ENCODE measurements at regions not wholly inside any gene's neighbourhood (a gene's known extent, or its start where the extent isn't known, plus 50 kb on each side); places are given as distances from the start of the nearest gene placed in this dataset.

- TF ChIP-seq, protein P1, sequence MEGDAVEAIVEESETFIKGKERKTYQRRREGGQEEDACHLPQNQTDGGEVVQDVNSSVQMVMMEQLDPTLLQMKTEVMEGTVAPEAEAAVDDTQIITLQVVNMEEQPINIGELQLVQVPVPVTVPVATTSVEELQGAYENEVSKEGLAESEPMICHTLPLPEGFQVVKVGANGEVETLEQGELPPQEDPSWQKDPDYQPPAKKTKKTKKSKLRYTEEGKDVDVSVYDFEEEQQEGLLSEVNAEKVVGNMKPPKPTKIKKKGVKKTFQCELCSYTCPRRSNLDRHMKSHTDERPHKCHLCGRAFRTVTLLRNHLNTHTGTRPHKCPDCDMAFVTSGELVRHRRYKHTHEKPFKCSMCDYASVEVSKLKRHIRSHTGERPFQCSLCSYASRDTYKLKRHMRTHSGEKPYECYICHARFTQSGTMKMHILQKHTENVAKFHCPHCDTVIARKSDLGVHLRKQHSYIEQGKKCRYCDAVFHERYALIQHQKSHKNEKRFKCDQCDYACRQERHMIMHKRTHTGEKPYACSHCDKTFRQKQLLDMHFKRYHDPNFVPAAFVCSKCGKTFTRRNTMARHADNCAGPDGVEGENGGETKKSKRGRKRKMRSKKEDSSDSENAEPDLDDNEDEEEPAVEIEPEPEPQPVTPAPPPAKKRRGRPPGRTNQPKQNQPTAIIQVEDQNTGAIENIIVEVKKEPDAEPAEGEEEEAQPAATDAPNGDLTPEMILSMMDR (conservative IDR thresholded peaks at IDR 0.05), result no peak
- no peak for TF ChIP-seq ZFX (IDR thresholded peaks at IDR 0.05)
These were observed 2036.4 kb upstream of the AGA start for GRCh38 chr4:179478608-179479007.

Measured in C4-2B (cell line).